WERI-Rb-1 (cell line): ENCODE measurements at regions not wholly inside any gene's neighbourhood (a gene's known extent, or its start where the extent isn't known, plus 50 kb on each side); places are given as distances from the start of the nearest gene placed in this dataset.
"Not testable (repeated sequence)": the region's sequence is repeated elsewhere in the genome, so short reads cannot be mapped to it uniquely, and the experiment has no call there.

Experiments
- DNase-seq: peaks from one replicate; pipeline ENCODE4 v3.0.0-alpha.2; 2020
- H3K27ac ChIP-seq: fragments of 250-450 bp; sonication (Bioruptor Pico); 2 replicates; pipeline ENCODE4 v1.5.1; 2020; ENCODE audit warnings: mild to moderate bottlenecking, moderate library complexity
- H3K27me3 ChIP-seq: fragments of 250-450 bp; sonication (Bioruptor Pico); 2 replicates; pipeline ENCODE4 v1.5.1; 2021; ENCODE audit warnings: mild to moderate bottlenecking, low read depth, moderate library complexity; ENCODE audit not compliant: insufficient read depth, severe bottlenecking
- H3K36me3 ChIP-seq: fragments of 250-450 bp; sonication (Bioruptor Pico); 2 replicates; pipeline ENCODE4 v1.5.1; 2020; ENCODE audit warnings: mild to moderate bottlenecking, moderate library complexity
- H3K4me3 ChIP-seq: 2 replicates; pipeline ENCODE4 v1.5.1; 2011; ENCODE audit warnings: low read depth, mild to moderate bottlenecking, control low read depth, low read length
- H3K9me3 ChIP-seq: fragments of 250-450 bp; sonication (Bioruptor Pico); 2 replicates; pipeline ENCODE4 v1.5.1; 2021; ENCODE audit warnings: mild to moderate bottlenecking, moderate library complexity; ENCODE audit not compliant: severe bottlenecking
- TF ChIP-seq, protein P1 (sequence below): IDR thresholded peaks from 2 replicates; pipeline ENCODE4 v1.5.1; 2011; ENCODE audit warnings: low read depth, mild to moderate bottlenecking, control low read depth, inconsistent platforms, low read length

DNA sequence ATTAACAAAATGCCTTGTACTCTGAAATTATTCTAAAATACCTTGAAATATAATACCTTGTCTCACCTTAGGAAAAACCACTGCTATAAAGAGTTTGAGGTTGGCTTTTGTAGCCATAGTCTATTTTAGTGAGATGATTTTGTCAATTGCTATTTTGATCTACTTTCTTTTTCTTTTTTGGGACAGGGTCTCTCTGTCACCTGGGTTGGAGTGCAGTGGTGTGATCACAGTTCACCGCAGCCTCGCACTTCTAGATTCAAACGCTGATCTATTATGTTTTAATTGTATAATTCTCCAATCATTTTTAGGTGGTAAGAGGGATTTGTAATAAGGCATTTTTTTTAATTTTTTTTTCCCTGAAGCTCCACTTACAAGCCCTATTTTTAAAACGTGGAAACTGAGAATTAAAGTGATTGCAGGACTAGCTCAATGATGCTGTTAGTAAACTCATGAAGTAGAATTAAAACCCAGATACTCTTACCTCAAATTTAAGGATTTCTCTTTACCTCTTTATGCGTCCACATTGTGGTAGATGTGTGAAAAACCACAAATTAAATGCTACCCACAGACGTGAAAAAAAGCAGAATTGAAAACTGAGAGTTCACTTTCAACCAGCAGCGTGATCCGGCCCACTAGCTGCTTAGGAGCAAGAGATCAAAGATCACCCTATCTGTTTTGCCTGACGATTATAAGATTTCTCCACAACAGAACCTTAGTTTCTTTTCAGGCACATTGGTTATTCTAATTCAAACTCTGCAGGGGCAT is 384.2 kb downstream of the CGGBP1 start:
- Histone ChIP-seq H3K4me3 (no peak overlapping the region), H3K9me3 (no peaks in the 10 kb centered on the region), H3K27me3 (no peaks in the 10 kb centered on the region), H3K27ac (no peak overlapping the region), H3K36me3 (no peaks in the 10 kb centered on the region)
- TF ChIP-seq, protein P1, sequence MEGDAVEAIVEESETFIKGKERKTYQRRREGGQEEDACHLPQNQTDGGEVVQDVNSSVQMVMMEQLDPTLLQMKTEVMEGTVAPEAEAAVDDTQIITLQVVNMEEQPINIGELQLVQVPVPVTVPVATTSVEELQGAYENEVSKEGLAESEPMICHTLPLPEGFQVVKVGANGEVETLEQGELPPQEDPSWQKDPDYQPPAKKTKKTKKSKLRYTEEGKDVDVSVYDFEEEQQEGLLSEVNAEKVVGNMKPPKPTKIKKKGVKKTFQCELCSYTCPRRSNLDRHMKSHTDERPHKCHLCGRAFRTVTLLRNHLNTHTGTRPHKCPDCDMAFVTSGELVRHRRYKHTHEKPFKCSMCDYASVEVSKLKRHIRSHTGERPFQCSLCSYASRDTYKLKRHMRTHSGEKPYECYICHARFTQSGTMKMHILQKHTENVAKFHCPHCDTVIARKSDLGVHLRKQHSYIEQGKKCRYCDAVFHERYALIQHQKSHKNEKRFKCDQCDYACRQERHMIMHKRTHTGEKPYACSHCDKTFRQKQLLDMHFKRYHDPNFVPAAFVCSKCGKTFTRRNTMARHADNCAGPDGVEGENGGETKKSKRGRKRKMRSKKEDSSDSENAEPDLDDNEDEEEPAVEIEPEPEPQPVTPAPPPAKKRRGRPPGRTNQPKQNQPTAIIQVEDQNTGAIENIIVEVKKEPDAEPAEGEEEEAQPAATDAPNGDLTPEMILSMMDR, result no peak
- no peak for DNase-seq

DNA sequence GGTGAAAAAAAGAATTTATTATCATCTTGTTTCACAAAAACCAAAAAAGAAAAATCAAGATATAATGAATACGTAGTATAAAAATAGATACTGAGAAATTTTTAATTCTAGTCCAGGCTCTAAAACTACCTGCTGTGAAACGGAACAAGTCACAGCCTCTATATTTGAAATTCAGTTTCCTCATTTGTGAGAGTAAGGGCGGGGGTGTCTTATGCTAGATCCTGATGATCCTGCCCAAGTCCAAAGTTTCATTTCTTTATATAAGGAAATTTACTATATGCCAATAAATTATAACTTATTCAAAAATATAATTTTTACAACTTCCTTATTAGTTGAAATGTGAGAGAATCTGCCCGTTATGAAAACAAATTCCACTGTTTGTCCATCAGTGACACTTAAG is 385.7 kb downstream of the CGGBP1 start:
- Histone ChIP-seq H3K27me3 (no peaks in the 10 kb centered on the region), H3K4me3 (no peak overlapping the region), H3K9me3 (no peaks in the 10 kb centered on the region), H3K36me3 (no peaks in the 10 kb centered on the region), H3K27ac (no peak overlapping the region)
- no peak for DNase-seq
- TF ChIP-seq, protein P1, result no peak

DNA sequence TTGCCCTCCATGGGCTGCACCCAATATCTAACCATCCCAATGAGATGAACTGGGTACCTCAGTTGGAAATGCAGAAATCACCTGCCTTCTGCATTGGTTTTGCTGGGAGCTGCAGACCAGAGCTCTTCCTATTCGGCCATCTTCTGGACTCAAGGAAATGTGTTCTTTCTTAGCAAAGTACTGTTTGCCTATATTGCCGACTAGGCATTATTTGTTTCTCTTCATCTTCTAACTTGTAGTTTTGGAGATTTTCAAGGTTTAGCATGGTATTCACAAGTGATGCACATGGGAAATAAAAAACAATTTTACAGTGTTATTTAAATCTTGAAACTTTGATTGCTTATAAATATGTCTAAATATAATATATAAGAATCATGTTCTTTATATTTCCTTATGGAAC is 377.8 kb upstream of the POU1F1 start:
- no peak for DNase-seq
- Histone ChIP-seq H3K9me3 (no peaks in the 10 kb centered on the region), H3K36me3 (no peaks in the 10 kb centered on the region), H3K27ac (no peak overlapping the region), H3K4me3 (no peak overlapping the region), H3K27me3 (no peaks in the 10 kb centered on the region)
- TF ChIP-seq, protein P1, result no peak

DNA sequence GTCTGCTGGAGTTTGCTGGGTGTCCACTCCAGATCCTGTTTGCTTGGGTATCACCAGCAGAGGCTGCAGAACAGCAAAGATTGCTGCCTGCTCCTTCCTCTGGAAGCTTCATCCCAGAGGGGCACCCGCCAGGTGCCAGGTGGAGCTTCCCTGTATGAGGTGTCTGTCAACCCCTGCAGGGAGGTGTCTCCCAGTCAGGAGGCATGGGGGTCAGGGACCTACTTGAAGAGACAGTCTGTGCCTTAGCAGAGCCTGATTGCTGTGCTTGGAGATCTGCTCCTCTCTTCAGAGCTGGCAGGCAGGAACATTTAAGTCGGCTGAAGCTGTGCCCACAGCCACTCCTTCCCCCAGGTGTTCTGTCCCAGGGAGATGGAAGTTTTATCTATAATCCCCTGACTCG is 376.8 kb upstream of the POU1F1 start:
- DNase-seq, H3K9me3 ChIP-seq, H3K4me3 ChIP-seq, H3K27me3 ChIP-seq, H3K27ac ChIP-seq, H3K36me3 ChIP-seq: not testable (repeated sequence)

DNA sequence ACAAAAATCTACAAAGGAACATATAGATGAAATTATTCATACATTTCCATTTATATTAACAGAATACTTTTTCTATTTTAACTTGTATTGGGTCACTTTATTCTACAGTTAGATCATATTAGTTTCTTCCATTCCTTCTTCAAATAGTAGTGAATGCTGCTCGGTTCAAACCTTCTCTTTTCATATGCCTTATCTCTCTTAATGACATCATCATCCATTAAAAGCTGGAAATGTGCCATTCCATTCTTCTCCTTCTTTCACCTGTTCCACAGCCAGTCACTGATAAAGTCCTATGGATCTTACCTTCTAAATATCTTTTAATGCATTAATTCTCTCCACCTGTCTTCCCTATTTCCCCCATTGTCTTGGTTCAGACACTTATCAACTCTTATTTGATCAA is 358.0 kb upstream of the POU1F1 start:
- Histone ChIP-seq H3K4me3 (no peak overlapping the region), H3K36me3 (no peaks in the 10 kb centered on the region), H3K27ac (no peak overlapping the region), H3K27me3 (no peaks in the 10 kb centered on the region), H3K9me3 (no peaks in the 10 kb centered on the region)
- TF ChIP-seq, protein P1, result no peak
- no peak for DNase-seq

DNA sequence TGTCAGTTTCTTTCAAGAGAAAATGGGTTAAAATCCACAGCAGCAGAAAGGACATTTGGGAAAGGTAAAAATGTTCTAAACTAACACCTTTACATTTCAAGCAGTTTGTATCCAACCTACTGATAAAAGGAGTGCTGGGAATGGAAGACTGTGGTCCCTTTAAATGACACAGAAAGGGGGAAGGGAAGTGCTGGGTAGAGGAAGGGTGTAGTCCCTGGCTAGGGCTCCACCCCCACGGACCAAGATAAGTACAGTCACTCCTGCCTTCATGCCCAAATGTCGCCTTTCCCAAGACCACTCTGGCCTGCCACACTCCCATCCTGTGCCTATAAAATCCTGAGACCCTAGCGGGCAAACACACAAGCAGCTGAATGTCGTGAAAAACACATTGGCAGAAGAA is 350.9 kb upstream of the POU1F1 start:
- Histone ChIP-seq H3K9me3 (no peaks in the 10 kb centered on the region), H3K36me3 (no peaks in the 10 kb centered on the region), H3K27me3 (peaks cover 5% of the 10 kb centered on the region), H3K4me3 (no peak overlapping the region), H3K27ac (no peak overlapping the region)
- TF ChIP-seq, protein P1, result no peak
- no peak for DNase-seq
